ENCODE measurements at regions not wholly inside any gene's neighbourhood (a gene's known extent, or its start where the extent isn't known, plus 50 kb on each side); places are given as distances from the start of the nearest gene placed in this dataset.

DNA sequence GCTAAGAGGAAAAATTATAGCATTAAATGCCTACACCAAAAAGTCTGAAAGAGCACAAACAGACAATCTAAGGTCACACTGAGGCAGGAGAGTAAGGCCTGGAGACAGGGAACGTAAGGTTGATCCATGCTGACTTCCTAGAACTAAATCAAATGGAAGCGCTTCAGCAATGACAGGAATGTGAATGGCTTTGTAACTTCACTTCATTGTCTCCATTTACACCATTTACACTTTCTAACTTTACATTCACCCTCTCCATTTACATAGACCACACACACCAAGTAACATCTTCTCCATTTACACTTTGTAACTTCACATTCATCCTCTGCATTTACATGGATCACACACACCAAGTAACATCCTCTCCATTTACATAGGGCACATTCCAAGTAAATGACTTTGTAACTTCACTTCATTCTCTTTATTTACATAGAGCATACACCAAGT, 103.1 kb upstream of the SPATS2L start:
- TF ChIP-seq, protein P1, sequence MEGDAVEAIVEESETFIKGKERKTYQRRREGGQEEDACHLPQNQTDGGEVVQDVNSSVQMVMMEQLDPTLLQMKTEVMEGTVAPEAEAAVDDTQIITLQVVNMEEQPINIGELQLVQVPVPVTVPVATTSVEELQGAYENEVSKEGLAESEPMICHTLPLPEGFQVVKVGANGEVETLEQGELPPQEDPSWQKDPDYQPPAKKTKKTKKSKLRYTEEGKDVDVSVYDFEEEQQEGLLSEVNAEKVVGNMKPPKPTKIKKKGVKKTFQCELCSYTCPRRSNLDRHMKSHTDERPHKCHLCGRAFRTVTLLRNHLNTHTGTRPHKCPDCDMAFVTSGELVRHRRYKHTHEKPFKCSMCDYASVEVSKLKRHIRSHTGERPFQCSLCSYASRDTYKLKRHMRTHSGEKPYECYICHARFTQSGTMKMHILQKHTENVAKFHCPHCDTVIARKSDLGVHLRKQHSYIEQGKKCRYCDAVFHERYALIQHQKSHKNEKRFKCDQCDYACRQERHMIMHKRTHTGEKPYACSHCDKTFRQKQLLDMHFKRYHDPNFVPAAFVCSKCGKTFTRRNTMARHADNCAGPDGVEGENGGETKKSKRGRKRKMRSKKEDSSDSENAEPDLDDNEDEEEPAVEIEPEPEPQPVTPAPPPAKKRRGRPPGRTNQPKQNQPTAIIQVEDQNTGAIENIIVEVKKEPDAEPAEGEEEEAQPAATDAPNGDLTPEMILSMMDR (IDR thresholded peaks at IDR 0.05; ENCODE audit: low read depth, low read length, poor library complexity, severe bottlenecking) = no peak
- no peak for TF ChIP-seq EZH2phosphoT487 (IDR thresholded peaks at IDR 0.05; ENCODE audit: borderline replicate concordance, low read length)

All from DOHH2 (cell line).